Progenitor cell of endocrine pancreas (in vitro differentiated cells): ENCODE measurements at regions not wholly inside any gene's neighbourhood (a gene's known extent, or its start where the extent isn't known, plus 50 kb on each side); places are given as distances from the start of the nearest gene placed in this dataset.
A peak's percentile ranks its signal among the peaks of the same experiment; 100 is the strongest.

Source experiments
- DNase-seq: peaks from one replicate; pipeline ENCODE4 v3.0.0; 2021; ENCODE audit warnings: low spot score; ENCODE audit not compliant: unreplicated experiment
- H3K27ac Mint-ChIP-seq: 2 replicates; pipeline ENCODE4 v1.8.0; 2021; ENCODE audit warnings: mild to moderate bottlenecking, moderate library complexity, mixed read lengths
- H3K27me3 Mint-ChIP-seq: 2 replicates; pipeline ENCODE4 v1.8.0; 2021; ENCODE audit warnings: mixed read lengths
- H3K36me3 Mint-ChIP-seq: 2 replicates; pipeline ENCODE4 v1.8.0; 2022; ENCODE audit warnings: mixed read lengths; ENCODE audit not compliant: insufficient read depth
- H3K4me1 Mint-ChIP-seq: 2 replicates; pipeline ENCODE4 v1.8.0; 2021; ENCODE audit warnings: low read depth, mixed read lengths
- H3K4me3 Mint-ChIP-seq: 2 replicates; pipeline ENCODE4 v1.8.0; 2021; ENCODE audit warnings: low read depth, mild to moderate bottlenecking, moderate library complexity, mixed read lengths
- H3K9me3 Mint-ChIP-seq: 2 replicates; pipeline ENCODE4 v1.8.0; 2021; ENCODE audit warnings: low read depth, mixed read lengths
- CTCF ChIP-seq: fragments of 200-600 bp; sonication (generic); IDR thresholded peaks from one replicate; pipeline ENCODE4 v1.5.0; 2021; ENCODE audit warnings: antibody characterized with exemption, mild to moderate bottlenecking; ENCODE audit not compliant: unreplicated experiment

GRCh38 chr6:63418741-63419140 lies 99.0 kb upstream of the LGSN start:
- H3K9me3 Mint-ChIP-seq = no peaks in the 10 kb centered on the region
- H3K36me3 Mint-ChIP-seq = no peaks in the 10 kb centered on the region
- no peak overlapping the region for H3K4me3 Mint-ChIP-seq

GRCh38 chr6:63424636-63425035 lies 104.9 kb upstream of the LGSN start:
- no peak for DNase-seq
- Mint-ChIP-seq H3K36me3 (no peaks in the 10 kb centered on the region), H3K4me3 (no peak overlapping the region), H3K27ac (no peak overlapping the region), H3K4me1 (no peaks in the 10 kb centered on the region), H3K9me3 (no peaks in the 10 kb centered on the region), H3K27me3 (no peaks in the 10 kb centered on the region)
- no peak for TF ChIP-seq CTCF

More at GRCh38 chr6:63418741-63419140, 99.0 kb upstream of the LGSN start:
- H3K27me3 Mint-ChIP-seq = no peaks in the 10 kb centered on the region
- H3K4me1 Mint-ChIP-seq = no peaks in the 10 kb centered on the region
- no peak for DNase-seq
- TF ChIP-seq CTCF = no peak
- H3K27ac Mint-ChIP-seq = peak overlapping the region; percentile 33

GRCh38 chr6:63425493-63425892 lies 105.7 kb upstream of the LGSN start:
- H3K9me3 Mint-ChIP-seq = no peaks in the 10 kb centered on the region
- TF ChIP-seq CTCF = no peak
- no peak overlapping the region for H3K27ac Mint-ChIP-seq
- no peaks in the 10 kb centered on the region for H3K4me1 Mint-ChIP-seq
- DNase-seq = no peak
- H3K4me3 Mint-ChIP-seq = no peak overlapping the region
- no peaks in the 10 kb centered on the region for H3K27me3 Mint-ChIP-seq
- H3K36me3 Mint-ChIP-seq = no peaks in the 10 kb centered on the region

GRCh38 chr6:63426844-63427243 lies 107.1 kb upstream of the LGSN start:
- no peak overlapping the region for H3K27ac Mint-ChIP-seq
- DNase-seq = no peak
- no peaks in the 10 kb centered on the region for H3K9me3 Mint-ChIP-seq
- H3K4me3 Mint-ChIP-seq = no peak overlapping the region
- no peaks in the 10 kb centered on the region for H3K4me1 Mint-ChIP-seq
- no peaks in the 10 kb centered on the region for H3K36me3 Mint-ChIP-seq
- TF ChIP-seq CTCF = no peak
- H3K27me3 Mint-ChIP-seq = no peaks in the 10 kb centered on the region

- no peaks in the 10 kb centered on the region for H3K27me3 Mint-ChIP-seq
- no peaks in the 10 kb centered on the region for H3K36me3 Mint-ChIP-seq
- H3K9me3 Mint-ChIP-seq = no peaks in the 10 kb centered on the region
- H3K27ac Mint-ChIP-seq = no peak overlapping the region
- TF ChIP-seq CTCF = no peak
- no peak for DNase-seq
- H3K4me3 Mint-ChIP-seq = no peak overlapping the region
- no peaks in the 10 kb centered on the region for H3K4me1 Mint-ChIP-seq
These were observed 108.2 kb upstream of the LGSN start for GRCh38 chr6:63427951-63428350.
